GM21737 (cell line): ENCODE measurements at regions not wholly inside any gene's neighbourhood (a gene's known extent, or its start where the extent isn't known, plus 50 kb on each side); places are given as distances from the start of the nearest gene placed in this dataset.

Experiments
- ATAC-seq: cut with Tn5 transposase; IDR thresholded peaks from one replicate; pipeline ENCODE4 v1.9.1; 2021; ENCODE audit warnings: mild to moderate bottlenecking, moderate library complexity; ENCODE audit not compliant: unreplicated experiment

GRCh38 chr3:55183201-55183600, 255.3 kb upstream of the LRTM1 start:
- ATAC-seq: no peak

GRCh38 chr3:55180936-55181535, 253.2 kb upstream of the LRTM1 start:
- ATAC-seq: no peak

GRCh38 chr3:55180161-55180560, 252.3 kb upstream of the LRTM1 start:
- ATAC-seq: no peak

- ATAC-seq: no peak
Measured at GRCh38 chr3:55178336-55178735, 250.5 kb upstream of the LRTM1 start.

GRCh38 chr3:55177749-55178148, 249.9 kb upstream of the LRTM1 start:
- ATAC-seq: no peak

GRCh38 chr3:55175423-55175822, 247.6 kb upstream of the LRTM1 start:
- no peak for ATAC-seq

- no peak for ATAC-seq
Measured at GRCh38 chr3:55174747-55175146, 246.9 kb upstream of the LRTM1 start.

- no peak for ATAC-seq
Measured at GRCh38 chr3:55173504-55173903, 245.6 kb upstream of the LRTM1 start.

- ATAC-seq: no peak
Measured at GRCh38 chr3:55172913-55173312, 245.1 kb upstream of the LRTM1 start.

GRCh38 chr3:55170444-55170843, 242.6 kb upstream of the LRTM1 start:
- no peak for ATAC-seq

GRCh38 chr3:55169608-55170072, 241.8 kb upstream of the LRTM1 start:
- no peak for ATAC-seq

- ATAC-seq: no peak
Measured at GRCh38 chr3:55169161-55169560, 241.3 kb upstream of the LRTM1 start.

- ATAC-seq: no peak
Measured at GRCh38 chr3:55167586-55168317, 239.9 kb upstream of the LRTM1 start.

- no peak for ATAC-seq
Measured at GRCh38 chr3:55166576-55167555, 239.0 kb upstream of the LRTM1 start.

- ATAC-seq: no peak
Measured at GRCh38 chr3:55165704-55166405, 238.0 kb upstream of the LRTM1 start.

- ATAC-seq: no peak
Measured at GRCh38 chr3:55165278-55165677, 237.4 kb upstream of the LRTM1 start.

- ATAC-seq: no peak
Measured at GRCh38 chr3:55164876-55165275, 237.0 kb upstream of the LRTM1 start.

GRCh38 chr3:55164191-55164590, 236.3 kb upstream of the LRTM1 start:
- no peak for ATAC-seq

GRCh38 chr3:55163421-55163820, 235.6 kb upstream of the LRTM1 start:
- no peak for ATAC-seq

GRCh38 chr3:55162031-55162795, 234.4 kb upstream of the LRTM1 start:
- ATAC-seq: no peak
